A673 (cell line): ENCODE measurements at regions not wholly inside any gene's neighbourhood (a gene's known extent, or its start where the extent isn't known, plus 50 kb on each side); places are given as distances from the start of the nearest gene placed in this dataset.

ENCODE experiments used
- EZH2 ChIP-seq: fragments of 200-600 bp; sonication (generic); IDR thresholded peaks from 2 replicates; pipeline ENCODE4 v1.6.1; 2017; ENCODE audit warnings: borderline replicate concordance, low read depth, mild to moderate bottlenecking, mixed read lengths, antibody characterized with exemption, low read length; ENCODE audit not compliant: poor library complexity, severe bottlenecking
- TF ChIP-seq, protein P1 (sequence below): fragments of 300-800, 200-600 bp; sonication (generic); conservative IDR thresholded peaks from 2 replicates; pipeline ENCODE4 v1.5.1; 2017; ENCODE audit warnings: low read depth, mild to moderate bottlenecking, antibody characterized with exemption, low read length, moderate library complexity, mixed read lengths

- TF ChIP-seq EZH2: no peak
- TF ChIP-seq, protein P1, sequence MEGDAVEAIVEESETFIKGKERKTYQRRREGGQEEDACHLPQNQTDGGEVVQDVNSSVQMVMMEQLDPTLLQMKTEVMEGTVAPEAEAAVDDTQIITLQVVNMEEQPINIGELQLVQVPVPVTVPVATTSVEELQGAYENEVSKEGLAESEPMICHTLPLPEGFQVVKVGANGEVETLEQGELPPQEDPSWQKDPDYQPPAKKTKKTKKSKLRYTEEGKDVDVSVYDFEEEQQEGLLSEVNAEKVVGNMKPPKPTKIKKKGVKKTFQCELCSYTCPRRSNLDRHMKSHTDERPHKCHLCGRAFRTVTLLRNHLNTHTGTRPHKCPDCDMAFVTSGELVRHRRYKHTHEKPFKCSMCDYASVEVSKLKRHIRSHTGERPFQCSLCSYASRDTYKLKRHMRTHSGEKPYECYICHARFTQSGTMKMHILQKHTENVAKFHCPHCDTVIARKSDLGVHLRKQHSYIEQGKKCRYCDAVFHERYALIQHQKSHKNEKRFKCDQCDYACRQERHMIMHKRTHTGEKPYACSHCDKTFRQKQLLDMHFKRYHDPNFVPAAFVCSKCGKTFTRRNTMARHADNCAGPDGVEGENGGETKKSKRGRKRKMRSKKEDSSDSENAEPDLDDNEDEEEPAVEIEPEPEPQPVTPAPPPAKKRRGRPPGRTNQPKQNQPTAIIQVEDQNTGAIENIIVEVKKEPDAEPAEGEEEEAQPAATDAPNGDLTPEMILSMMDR: no peak
Measured at GRCh38 chr5:160904591-160904990, 52.6 kb upstream of the ATP10B start.
